ENCODE measurements at regions not wholly inside any gene's neighbourhood (a gene's known extent, or its start where the extent isn't known, plus 50 kb on each side); places are given as distances from the start of the nearest gene placed in this dataset.
"Not testable (repeated sequence)": the region's sequence is repeated elsewhere in the genome, so short reads cannot be mapped to it uniquely, and the experiment has no call there.

DNA sequence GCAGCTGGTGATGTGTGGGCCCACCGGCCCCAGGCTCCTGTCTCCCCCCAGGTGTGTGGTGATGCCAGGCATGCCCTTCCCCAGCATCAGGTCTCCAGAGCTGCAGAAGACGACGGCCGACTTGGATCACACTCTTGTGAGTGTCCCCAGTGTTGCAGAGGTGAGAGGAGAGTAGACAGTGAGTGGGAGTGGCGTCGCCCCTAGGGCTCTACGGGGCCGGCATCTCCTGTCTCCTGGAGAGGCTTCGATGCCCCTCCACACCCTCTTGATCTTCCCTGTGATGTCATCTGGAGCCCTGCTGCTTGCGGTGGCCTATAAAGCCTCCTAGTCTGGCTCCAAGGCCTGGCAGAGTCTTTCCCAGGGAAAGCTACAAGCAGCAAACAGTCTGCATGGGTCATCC is 268.4 kb downstream of the OR4F29 start:
- TF ChIP-seq EZH2 (IDR thresholded peaks at IDR 0.05; ENCODE audit: low read depth) = not testable (repeated sequence)
- TF ChIP-seq, protein P1, sequence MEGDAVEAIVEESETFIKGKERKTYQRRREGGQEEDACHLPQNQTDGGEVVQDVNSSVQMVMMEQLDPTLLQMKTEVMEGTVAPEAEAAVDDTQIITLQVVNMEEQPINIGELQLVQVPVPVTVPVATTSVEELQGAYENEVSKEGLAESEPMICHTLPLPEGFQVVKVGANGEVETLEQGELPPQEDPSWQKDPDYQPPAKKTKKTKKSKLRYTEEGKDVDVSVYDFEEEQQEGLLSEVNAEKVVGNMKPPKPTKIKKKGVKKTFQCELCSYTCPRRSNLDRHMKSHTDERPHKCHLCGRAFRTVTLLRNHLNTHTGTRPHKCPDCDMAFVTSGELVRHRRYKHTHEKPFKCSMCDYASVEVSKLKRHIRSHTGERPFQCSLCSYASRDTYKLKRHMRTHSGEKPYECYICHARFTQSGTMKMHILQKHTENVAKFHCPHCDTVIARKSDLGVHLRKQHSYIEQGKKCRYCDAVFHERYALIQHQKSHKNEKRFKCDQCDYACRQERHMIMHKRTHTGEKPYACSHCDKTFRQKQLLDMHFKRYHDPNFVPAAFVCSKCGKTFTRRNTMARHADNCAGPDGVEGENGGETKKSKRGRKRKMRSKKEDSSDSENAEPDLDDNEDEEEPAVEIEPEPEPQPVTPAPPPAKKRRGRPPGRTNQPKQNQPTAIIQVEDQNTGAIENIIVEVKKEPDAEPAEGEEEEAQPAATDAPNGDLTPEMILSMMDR (conservative IDR thresholded peaks at IDR 0.05) = not testable (repeated sequence)

Data from PC-9 (cell line).